ENCODE measurements at regions not wholly inside any gene's neighbourhood (a gene's known extent, or its start where the extent isn't known, plus 50 kb on each side); places are given as distances from the start of the nearest gene placed in this dataset.
"Not testable (repeated sequence)": the region's sequence is repeated elsewhere in the genome, so short reads cannot be mapped to it uniquely, and the experiment has no call there.

- Mint-ChIP-seq H3K27ac (no peak overlapping the region), H3K9me3 (no peaks in the 10 kb centered on the region), H3K4me1 (ENCODE audit: low read depth) (peaks cover 3% of the 10 kb centered on the region), H3K36me3 (ENCODE audit: low read depth) (no peaks in the 10 kb centered on the region), H3K4me3 (no peak overlapping the region), H3K27me3 (ENCODE audit: low read depth) (no peaks in the 10 kb centered on the region)
- DNase-seq (ENCODE audit: low spot score) = peak; percentile 40
Observed at GRCh38 chr12:59113831-59114615, 193.7 kb upstream of the LRIG3 start.

- H3K4me3 Mint-ChIP-seq = no peak overlapping the region
- H3K27me3 Mint-ChIP-seq (ENCODE audit: low read depth) = no peaks in the 10 kb centered on the region
- no peaks in the 10 kb centered on the region for H3K9me3 Mint-ChIP-seq
- H3K4me1 Mint-ChIP-seq (ENCODE audit: low read depth) = peaks cover 3% of the 10 kb centered on the region
- H3K36me3 Mint-ChIP-seq (ENCODE audit: low read depth) = no peaks in the 10 kb centered on the region
- DNase-seq (ENCODE audit: low spot score) = no peak
- H3K27ac Mint-ChIP-seq = no peak overlapping the region
Observed at GRCh38 chr12:59111851-59112250, 191.5 kb upstream of the LRIG3 start.

GRCh38 chr12:59108516-59108915 lies 188.2 kb upstream of the LRIG3 start:
- DNase-seq (ENCODE audit: low spot score); H3K9me3 Mint-ChIP-seq; H3K4me1 Mint-ChIP-seq (ENCODE audit: low read depth); H3K36me3 Mint-ChIP-seq (ENCODE audit: low read depth); H3K4me3 Mint-ChIP-seq; H3K27ac Mint-ChIP-seq; H3K27me3 Mint-ChIP-seq (ENCODE audit: low read depth): not testable (repeated sequence)

GRCh38 chr12:59100585-59100984 lies 180.3 kb upstream of the LRIG3 start:
- Mint-ChIP-seq H3K9me3 (no peaks in the 10 kb centered on the region), H3K27me3 (ENCODE audit: low read depth) (no peaks in the 10 kb centered on the region), H3K36me3 (ENCODE audit: low read depth) (no peaks in the 10 kb centered on the region), H3K4me3 (no peak overlapping the region), H3K27ac (no peak overlapping the region), H3K4me1 (ENCODE audit: low read depth) (no peaks in the 10 kb centered on the region)
- DNase-seq (ENCODE audit: low spot score) = no peak

GRCh38 chr12:59097876-59098275 lies 177.6 kb upstream of the LRIG3 start:
- Mint-ChIP-seq H3K4me1 (ENCODE audit: low read depth) (no peaks in the 10 kb centered on the region), H3K27me3 (ENCODE audit: low read depth) (no peaks in the 10 kb centered on the region), H3K27ac (no peak overlapping the region), H3K9me3 (no peaks in the 10 kb centered on the region), H3K36me3 (ENCODE audit: low read depth) (no peaks in the 10 kb centered on the region), H3K4me3 (no peak overlapping the region)
- no peak for DNase-seq (ENCODE audit: low spot score)

GRCh38 chr12:59096246-59096645 lies 175.9 kb upstream of the LRIG3 start:
- H3K9me3 Mint-ChIP-seq = no peaks in the 10 kb centered on the region
- H3K27ac Mint-ChIP-seq = no peak overlapping the region
- DNase-seq (ENCODE audit: low spot score) = no peak
- no peaks in the 10 kb centered on the region for H3K36me3 Mint-ChIP-seq (ENCODE audit: low read depth)
- H3K4me3 Mint-ChIP-seq = no peak overlapping the region
- H3K4me1 Mint-ChIP-seq (ENCODE audit: low read depth) = no peaks in the 10 kb centered on the region
- no peaks in the 10 kb centered on the region for H3K27me3 Mint-ChIP-seq (ENCODE audit: low read depth)

- H3K36me3 Mint-ChIP-seq (ENCODE audit: low read depth) = no peaks in the 10 kb centered on the region
- H3K9me3 Mint-ChIP-seq = no peaks in the 10 kb centered on the region
- H3K27me3 Mint-ChIP-seq (ENCODE audit: low read depth) = no peaks in the 10 kb centered on the region
- no peak for DNase-seq (ENCODE audit: low spot score)
- no peaks in the 10 kb centered on the region for H3K4me1 Mint-ChIP-seq (ENCODE audit: low read depth)
- H3K27ac Mint-ChIP-seq = no peak overlapping the region
- no peak overlapping the region for H3K4me3 Mint-ChIP-seq
Observed at GRCh38 chr12:59093073-59093772, 172.9 kb upstream of the LRIG3 start.

- H3K4me1 Mint-ChIP-seq (ENCODE audit: low read depth) = no peaks in the 10 kb centered on the region
- H3K27ac Mint-ChIP-seq = no peak overlapping the region
- H3K4me3 Mint-ChIP-seq = no peak overlapping the region
- no peaks in the 10 kb centered on the region for H3K36me3 Mint-ChIP-seq (ENCODE audit: low read depth)
- H3K27me3 Mint-ChIP-seq (ENCODE audit: low read depth) = no peaks in the 10 kb centered on the region
- no peak for DNase-seq (ENCODE audit: low spot score)
- H3K9me3 Mint-ChIP-seq = no peaks in the 10 kb centered on the region
Observed at GRCh38 chr12:59088673-59089072, 168.4 kb upstream of the LRIG3 start.

- Mint-ChIP-seq H3K4me1 (ENCODE audit: low read depth) (no peaks in the 10 kb centered on the region), H3K27me3 (ENCODE audit: low read depth) (no peaks in the 10 kb centered on the region), H3K9me3 (no peaks in the 10 kb centered on the region), H3K4me3 (no peak overlapping the region), H3K36me3 (ENCODE audit: low read depth) (no peaks in the 10 kb centered on the region), H3K27ac (no peak overlapping the region)
- DNase-seq (ENCODE audit: low spot score) = no peak
Observed at GRCh38 chr12:59087691-59088090, 167.4 kb upstream of the LRIG3 start.

- no peaks in the 10 kb centered on the region for H3K4me1 Mint-ChIP-seq (ENCODE audit: low read depth)
- no peaks in the 10 kb centered on the region for H3K27me3 Mint-ChIP-seq (ENCODE audit: low read depth)
- no peak for DNase-seq (ENCODE audit: low spot score)
- no peak overlapping the region for H3K4me3 Mint-ChIP-seq
- H3K27ac Mint-ChIP-seq = no peak overlapping the region
- H3K9me3 Mint-ChIP-seq = no peaks in the 10 kb centered on the region
- H3K36me3 Mint-ChIP-seq (ENCODE audit: low read depth) = no peaks in the 10 kb centered on the region
Observed at GRCh38 chr12:59087077-59087673, 166.9 kb upstream of the LRIG3 start.

GRCh38 chr12:59086126-59086525 lies 165.8 kb upstream of the LRIG3 start:
- Mint-ChIP-seq H3K4me1 (ENCODE audit: low read depth) (no peaks in the 10 kb centered on the region), H3K9me3 (no peaks in the 10 kb centered on the region), H3K27me3 (ENCODE audit: low read depth) (no peaks in the 10 kb centered on the region), H3K36me3 (ENCODE audit: low read depth) (no peaks in the 10 kb centered on the region), H3K27ac (no peak overlapping the region), H3K4me3 (no peak overlapping the region)
- DNase-seq (ENCODE audit: low spot score) = no peak

GRCh38 chr12:59085690-59086089 lies 165.4 kb upstream of the LRIG3 start:
- Mint-ChIP-seq H3K27me3 (ENCODE audit: low read depth) (no peaks in the 10 kb centered on the region), H3K4me1 (ENCODE audit: low read depth) (no peaks in the 10 kb centered on the region), H3K27ac (no peak overlapping the region), H3K9me3 (no peaks in the 10 kb centered on the region), H3K36me3 (ENCODE audit: low read depth) (no peaks in the 10 kb centered on the region), H3K4me3 (no peak overlapping the region)
- no peak for DNase-seq (ENCODE audit: low spot score)

GRCh38 chr12:59084511-59085375 lies 164.4 kb upstream of the LRIG3 start:
- Mint-ChIP-seq H3K27me3 (ENCODE audit: low read depth) (no peaks in the 10 kb centered on the region), H3K27ac (no peak overlapping the region), H3K36me3 (ENCODE audit: low read depth) (no peaks in the 10 kb centered on the region), H3K4me1 (ENCODE audit: low read depth) (no peaks in the 10 kb centered on the region), H3K4me3 (no peak overlapping the region), H3K9me3 (no peaks in the 10 kb centered on the region)
- DNase-seq (ENCODE audit: low spot score) = no peak

- H3K9me3 Mint-ChIP-seq = no peaks in the 10 kb centered on the region
Observed at GRCh38 chr12:59082952-59083351, 162.6 kb upstream of the LRIG3 start.

More at GRCh38 chr12:59082952-59083351, 162.6 kb upstream of the LRIG3 start:
- Mint-ChIP-seq H3K36me3 (ENCODE audit: low read depth) (no peaks in the 10 kb centered on the region), H3K27me3 (ENCODE audit: low read depth) (no peaks in the 10 kb centered on the region), H3K4me3 (no peak overlapping the region), H3K4me1 (ENCODE audit: low read depth) (no peaks in the 10 kb centered on the region), H3K27ac (no peak overlapping the region)
- no peak for DNase-seq (ENCODE audit: low spot score)

Measured in T-helper 2 cell treated with Interferon-gamma antibody and Interleukin-4, amounts not matched to agents 5 μg/mL and 100 μg/mL, for 36 hours (primary cell).